SK-N-SH (cell line): ENCODE measurements at regions not wholly inside any gene's neighbourhood (a gene's known extent, or its start where the extent isn't known, plus 50 kb on each side); places are given as distances from the start of the nearest gene placed in this dataset.

Experiments
- CTCF ChIA-PET: fragments of 300-600, 350-600 bp; formaldehyde crosslinking; extraction: SDS; loops from one replicate; lab custom pipeline; 2021; lab: Yijun Ruan, JAX
- POLR2A ChIA-PET: fragments of 350-600 bp; sonication (Branson Sonifier 250); formaldehyde crosslinking; extraction: SDS; loops from one replicate; lab custom pipeline; 2020; ENCODE audit warnings: antibody characterized with exemption, inconsistent platforms; lab: Yijun Ruan, JAX
- DNase-seq: peaks from one replicate; pipeline ENCODE4 v3.0.0; 2012
- H2AFZ ChIP-seq: fragments of 200-600 bp; sonication (generic); 2 replicates; pipeline ENCODE4 v1.8.1; 2016; ENCODE audit warnings: antibody characterized with exemption, mild to moderate bottlenecking, low read depth
- H3F3A ChIP-seq: fragments of 200-600 bp; sonication (generic); replicated peaks from 2 replicates; pipeline ENCODE3; 2016; ENCODE audit warnings: antibody characterized with exemption, mild to moderate bottlenecking; ENCODE audit not compliant: insufficient read depth
- H3K27ac ChIP-seq, 2 experiments: fragments of 200-500 bp in 1 of 2; fragments of 200-600 bp in 1 of 2; sonication (Bioruptor generic) in 1 of 2; sonication (generic), shearing (Covaris generic) in 1 of 2; 2 replicates each; pipeline versions ENCODE4 v1.5.1 to v1.6.1; 2014 to 2016; ENCODE audit warnings: low read depth in 2 of 2, inconsistent platforms in 1 of 2, low read length in 1 of 2, mild to moderate bottlenecking in 1 of 2, mixed read lengths in 1 of 2
- H3K27me3 ChIP-seq: fragments of 200-600 bp; sonication (generic), shearing (Covaris generic); 2 replicates; pipeline ENCODE4 v1.6.1; 2016; ENCODE audit warnings: mixed run types; ENCODE audit not compliant: insufficient read depth
- H3K36me3 ChIP-seq, 2 experiments: fragments of 200-500 bp in 1 of 2; fragments of 200-600 bp in 1 of 2; sonication (Bioruptor generic) in 1 of 2; sonication (generic) in 1 of 2; replicated peaks in 1 of 2; 2 replicates each; pipeline versions ENCODE3 to v1.5.1; 2014 to 2016; ENCODE audit warnings: low read length in 1 of 2, mild to moderate bottlenecking in 1 of 2; ENCODE audit not compliant: insufficient read depth in 2 of 2, control insufficient read depth in 1 of 2
- H3K4me1 ChIP-seq, 2 experiments: fragments of 200-500 bp in 1 of 2; fragments of 200-600 bp in 1 of 2; sonication (Bioruptor generic) in 1 of 2; sonication (generic), shearing (Covaris generic) in 1 of 2; 2 replicates each; pipeline versions ENCODE4 v1.5.1 to v1.6.1; 2014 to 2016; ENCODE audit warnings: low read depth in 1 of 2, low read length in 1 of 2, mixed run types in 1 of 2; ENCODE audit not compliant: insufficient read depth in 2 of 2, control insufficient read depth in 1 of 2
- H3K4me2 ChIP-seq: fragments of 200-600 bp; sonication (generic), shearing (Covaris generic); 2 replicates; pipeline ENCODE4 v1.6.1; 2017; ENCODE audit warnings: mixed run types
- H3K4me3 ChIP-seq, 2 experiments: fragments of 200-500 bp in 1 of 2; fragments of 200-600 bp in 1 of 2; sonication (Bioruptor generic) in 1 of 2; sonication (generic), shearing (Covaris generic) in 1 of 2; 2 replicates each; pipeline versions ENCODE4 v1.5.1 to v1.8.1; 2014 to 2016; ENCODE audit warnings: low read depth in 2 of 2, inconsistent platforms in 1 of 2, low read length in 1 of 2, mild to moderate bottlenecking in 1 of 2, mixed read lengths in 1 of 2, moderate library complexity in 1 of 2
- H3K79me2 ChIP-seq: fragments of 200-600 bp; sonication (generic); 2 replicates; pipeline ENCODE4 v1.8.1; 2017; ENCODE audit warnings: mild to moderate bottlenecking; ENCODE audit not compliant: insufficient read depth
- H3K9ac ChIP-seq: fragments of 200-600 bp; sonication (generic); 2 replicates; pipeline ENCODE4 v1.6.1; 2017; ENCODE audit warnings: mixed run types
- H3K9me2 ChIP-seq: fragments of 200-600 bp; sonication (generic); 2 replicates; pipeline ENCODE4 v1.6.1; 2017; ENCODE audit warnings: mixed run types
- H3K9me3 ChIP-seq: fragments of 200-600 bp; sonication (generic); 2 replicates; pipeline ENCODE4 v1.6.1; 2017; ENCODE audit warnings: mixed run types, mild to moderate bottlenecking, moderate library complexity
- H4K20me1 ChIP-seq: fragments of 200-600 bp; sonication (generic); 2 replicates; pipeline ENCODE4 v1.6.1; 2017; ENCODE audit warnings: mild to moderate bottlenecking, mixed run types; ENCODE audit not compliant: insufficient read depth
- ELF1 ChIP-seq: IDR thresholded peaks from 2 replicates; pipeline ENCODE4 v1.4.0; 2012
- EP300 ChIP-seq, 2 experiments: IDR thresholded peaks; 2 replicates each; pipeline versions ENCODE4 v1.4.0 to v1.6.1; 2012; ENCODE audit warnings: borderline replicate concordance in 1 of 2, low read depth in 1 of 2, low read length in 1 of 2
- EZH2phosphoT487 ChIP-seq: fragments of 200-600 bp; sonication (generic); IDR thresholded peaks from 2 replicates; pipeline ENCODE4 v1.6.1; 2017; ENCODE audit warnings: low read depth, mixed run types, mild to moderate bottlenecking, antibody characterized with exemption, moderate library complexity, borderline replicate concordance
- MEF2A ChIP-seq: IDR thresholded peaks from 2 replicates; pipeline ENCODE4 v1.4.0; 2012; ENCODE audit warnings: low read depth, borderline replicate concordance
- NFIC ChIP-seq: IDR thresholded peaks from 2 replicates; pipeline ENCODE4 v1.4.0; 2012; ENCODE audit warnings: borderline replicate concordance
- NRF1 ChIP-seq: IDR thresholded peaks from 2 replicates; pipeline ENCODE4 v1.6.1; 2012; ENCODE audit warnings: low read depth, mild to moderate bottlenecking, low read length
- PBX3 ChIP-seq: IDR thresholded peaks from 2 replicates; pipeline ENCODE4; 2012
- POLR2AphosphoS5 ChIP-seq: IDR thresholded peaks from 2 replicates; pipeline ENCODE4 v1.6.1; 2012; ENCODE audit warnings: low read depth, low read length
- RFX5 ChIP-seq: IDR thresholded peaks from 2 replicates; pipeline ENCODE4 v1.6.1; 2012; ENCODE audit warnings: mild to moderate bottlenecking, improper control_type of control experiment, low read length
- RXRA ChIP-seq: IDR thresholded peaks from 2 replicates; pipeline ENCODE4 v1.4.0; 2012; ENCODE audit warnings: low read depth, mild to moderate bottlenecking, borderline replicate concordance
- SIN3A ChIP-seq: IDR thresholded peaks from 2 replicates; pipeline ENCODE4 v1.6.1; 2012; ENCODE audit warnings: low read depth, mild to moderate bottlenecking, low read length, moderate library complexity, borderline replicate concordance
- SMC3 ChIP-seq: IDR thresholded peaks from 2 replicates; pipeline ENCODE4 v1.6.1; 2012; ENCODE audit warnings: low read depth, low read length, improper control_type of control experiment
- TAF1 ChIP-seq: IDR thresholded peaks from 2 replicates; pipeline ENCODE4 v1.6.1; 2012; ENCODE audit warnings: low read depth, mild to moderate bottlenecking, low read length, moderate library complexity, borderline replicate concordance
- TCF12 ChIP-seq: IDR thresholded peaks from 2 replicates; pipeline ENCODE4 v1.4.0; 2012
- TEAD4 ChIP-seq: IDR thresholded peaks from 2 replicates; pipeline ENCODE4 v1.4.0; 2012; ENCODE audit warnings: mild to moderate bottlenecking, borderline replicate concordance; ENCODE audit not compliant: insufficient read depth
- WGBS: methylation state at CpG from one replicate; pipeline ENCODE4 v1.1.6; 2017; ENCODE audit warnings: low lambda C conversion rate; 5-methylcytosine and 5-hydroxymethylcytosine counted together
- TF ChIP-seq, protein P1 (sequence below): IDR thresholded peaks from 2 replicates; pipeline ENCODE4 v1.4.0; 2012; ENCODE audit warnings: low read depth, borderline replicate concordance
- TF ChIP-seq, protein P2 (sequence below): fragments of 150-350 bp; IDR thresholded peaks from 2 replicates; pipeline ENCODE4 v1.6.1; 2017; ENCODE audit warnings: antibody characterized with exemption, low read length, low read depth, borderline replicate concordance

- no peaks in the 10 kb centered on the region for H4K20me1 ChIP-seq
- POLR2A ChIA-PET: no interaction called here
- H3K9me3 ChIP-seq: no peaks in the 10 kb centered on the region
- no peak overlapping the region for H3K9ac ChIP-seq
- DNase-seq: no peak
- H3K4me1 ChIP-seq: peaks cover 0 to 3% of the 10 kb centered on the region in 2 experiments; a peak in 1 of 4 replicates
- no peak overlapping the region for H3K4me2 ChIP-seq
- CTCF ChIA-PET: no interaction called here
- WGBS: 41% methylated on average over 1 of the region's 1 CpG
- H3K27me3 ChIP-seq: no peaks in the 10 kb centered on the region
- no peak overlapping the region for H2AFZ ChIP-seq
- no peak overlapping the region for H3K27ac ChIP-seq
- H3K4me3 ChIP-seq: no peak overlapping the region
- H3K36me3 ChIP-seq: no peaks in the 10 kb centered on the region
- H3K9me2 ChIP-seq: no peaks in the 10 kb centered on the region
- H3F3A ChIP-seq: no peaks in the 10 kb centered on the region
- H3K79me2 ChIP-seq: no peaks in the 10 kb centered on the region
- TF ChIP-seq RFX5 (no peak), EP300 (IDR thresholded peaks at IDR 0.05; ENCODE audit: borderline replicate concordance in 1 of 2, low read depth in 1 of 2, low read length in 1 of 2) (no peak), PBX3 (no peak), MEF2A (no peak), SMC3 (no peak), ELF1 (no peak), NRF1 (no peak), TCF12 (no peak), POLR2AphosphoS5 (no peak), EZH2phosphoT487 (no peak), NFIC (no peak), RXRA (no peak), TAF1 (no peak)
- TF ChIP-seq, protein P1, sequence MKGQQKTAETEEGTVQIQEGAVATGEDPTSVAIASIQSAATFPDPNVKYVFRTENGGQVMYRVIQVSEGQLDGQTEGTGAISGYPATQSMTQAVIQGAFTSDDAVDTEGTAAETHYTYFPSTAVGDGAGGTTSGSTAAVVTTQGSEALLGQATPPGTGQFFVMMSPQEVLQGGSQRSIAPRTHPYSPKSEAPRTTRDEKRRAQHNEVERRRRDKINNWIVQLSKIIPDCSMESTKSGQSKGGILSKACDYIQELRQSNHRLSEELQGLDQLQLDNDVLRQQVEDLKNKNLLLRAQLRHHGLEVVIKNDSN: no peak
These were observed 181.0 kb upstream of the PPP2R3A start for GRCh38 chr3:135784557-135784956.

- TF ChIP-seq SIN3A (no peak), TEAD4 (no peak), PBX3 (no peak)
- TF ChIP-seq, protein P2, sequence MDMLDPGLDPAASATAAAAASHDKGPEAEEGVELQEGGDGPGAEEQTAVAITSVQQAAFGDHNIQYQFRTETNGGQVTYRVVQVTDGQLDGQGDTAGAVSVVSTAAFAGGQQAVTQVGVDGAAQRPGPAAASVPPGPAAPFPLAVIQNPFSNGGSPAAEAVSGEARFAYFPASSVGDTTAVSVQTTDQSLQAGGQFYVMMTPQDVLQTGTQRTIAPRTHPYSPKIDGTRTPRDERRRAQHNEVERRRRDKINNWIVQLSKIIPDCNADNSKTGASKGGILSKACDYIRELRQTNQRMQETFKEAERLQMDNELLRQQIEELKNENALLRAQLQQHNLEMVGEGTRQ: no peak
- ChIA-PET CTCF (no interaction called here), POLR2A (no interaction called here)
- H3K4me2 ChIP-seq: no peak overlapping the region
- H3K27me3 ChIP-seq: no peaks in the 10 kb centered on the region
- H4K20me1 ChIP-seq: no peaks in the 10 kb centered on the region
- 86% methylated on average over 3 of the region's 4 CpGs for WGBS
- H3K9ac ChIP-seq: no peak overlapping the region
- H3K36me3 ChIP-seq: no peaks in the 10 kb centered on the region
- H2AFZ ChIP-seq: no peak overlapping the region
- no peak overlapping the region for H3K27ac ChIP-seq
- H3K9me2 ChIP-seq: no peaks in the 10 kb centered on the region
- peaks cover 0 to 7% of the 10 kb centered on the region in 2 experiments; a peak in 1 of 4 replicates for H3K4me1 ChIP-seq
- no peaks in the 10 kb centered on the region for H3K79me2 ChIP-seq
- H3K9me3 ChIP-seq: no peaks in the 10 kb centered on the region
- H3K4me3 ChIP-seq: no peak overlapping the region
- no peak for DNase-seq
- H3F3A ChIP-seq: no peaks in the 10 kb centered on the region
These were observed 177.4 kb upstream of the PPP2R3A start for GRCh38 chr3:135788146-135788545.
